Islet precursor cell (in vitro differentiated cells): ENCODE measurements at regions not wholly inside any gene's neighbourhood (a gene's known extent, or its start where the extent isn't known, plus 50 kb on each side); places are given as distances from the start of the nearest gene placed in this dataset.
"Not testable (repeated sequence)": the region's sequence is repeated elsewhere in the genome, so short reads cannot be mapped to it uniquely, and the experiment has no call there.

ENCODE experiments used
- DNase-seq: peaks from one replicate; pipeline ENCODE4 v3.0.0-alpha.2; 2018

DNA sequence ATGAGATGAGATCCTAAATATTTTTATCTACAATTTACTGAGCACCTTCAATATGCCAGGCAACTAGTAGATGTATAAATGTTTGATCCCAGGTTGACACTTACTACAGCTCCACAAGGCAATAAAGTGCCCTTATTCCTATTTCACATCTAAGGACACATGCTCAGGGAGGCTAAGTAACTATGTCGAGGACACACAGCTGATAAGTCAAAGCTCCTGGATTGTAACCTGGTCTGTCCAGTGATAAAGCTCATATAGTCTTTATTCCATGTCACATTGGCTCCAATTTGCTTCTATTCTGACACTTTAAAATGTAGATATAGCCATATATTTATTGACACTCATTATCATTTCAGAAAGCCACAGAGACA lies 93.8 kb upstream of the BMAL1 start:
- DNase-seq = no peak

DNA sequence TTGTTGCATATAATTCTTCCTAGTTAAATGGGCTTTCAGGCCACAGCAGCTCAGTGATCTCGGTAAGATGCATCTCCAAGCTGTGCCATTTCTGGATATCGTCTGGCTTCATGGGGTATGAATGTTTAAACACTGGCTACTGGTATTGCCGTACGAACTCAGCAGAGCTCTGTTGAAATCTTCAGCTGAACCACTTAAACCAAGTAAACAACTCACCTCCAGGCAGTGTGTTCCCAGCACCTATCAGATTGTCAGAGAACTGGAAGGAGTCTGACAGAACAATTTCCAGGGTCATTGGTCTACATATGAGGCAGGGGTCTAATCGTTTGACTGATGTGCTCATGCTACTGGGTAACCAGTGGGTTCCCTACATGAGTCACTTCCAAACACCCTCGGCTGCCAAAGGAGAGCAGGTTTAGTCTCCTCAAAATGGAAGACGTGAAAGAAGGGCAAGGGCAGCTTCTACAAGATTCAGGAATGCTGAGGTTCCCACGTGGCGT lies 93.2 kb upstream of the BMAL1 start:
- DNase-seq = no peak

DNA sequence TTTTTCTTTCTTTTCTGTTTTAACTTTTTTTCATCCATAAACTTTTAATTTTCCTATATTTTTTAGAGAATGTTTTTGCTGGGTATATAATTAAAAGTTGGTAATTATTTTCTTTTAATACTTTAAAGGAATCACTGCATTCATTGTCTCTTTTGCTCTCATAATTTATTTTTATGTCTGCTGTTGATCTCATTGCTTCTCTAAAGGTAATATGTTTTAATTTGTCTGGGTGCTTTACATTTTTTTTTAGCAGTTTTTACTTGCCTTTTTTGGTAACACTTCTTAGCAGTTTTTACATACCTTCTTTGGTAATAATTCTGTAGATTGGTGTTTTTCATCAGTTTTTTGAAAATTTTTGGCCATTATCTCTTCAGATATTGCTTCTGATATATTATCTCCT lies 89.4 kb upstream of the BMAL1 start:
- no peak for DNase-seq

DNA sequence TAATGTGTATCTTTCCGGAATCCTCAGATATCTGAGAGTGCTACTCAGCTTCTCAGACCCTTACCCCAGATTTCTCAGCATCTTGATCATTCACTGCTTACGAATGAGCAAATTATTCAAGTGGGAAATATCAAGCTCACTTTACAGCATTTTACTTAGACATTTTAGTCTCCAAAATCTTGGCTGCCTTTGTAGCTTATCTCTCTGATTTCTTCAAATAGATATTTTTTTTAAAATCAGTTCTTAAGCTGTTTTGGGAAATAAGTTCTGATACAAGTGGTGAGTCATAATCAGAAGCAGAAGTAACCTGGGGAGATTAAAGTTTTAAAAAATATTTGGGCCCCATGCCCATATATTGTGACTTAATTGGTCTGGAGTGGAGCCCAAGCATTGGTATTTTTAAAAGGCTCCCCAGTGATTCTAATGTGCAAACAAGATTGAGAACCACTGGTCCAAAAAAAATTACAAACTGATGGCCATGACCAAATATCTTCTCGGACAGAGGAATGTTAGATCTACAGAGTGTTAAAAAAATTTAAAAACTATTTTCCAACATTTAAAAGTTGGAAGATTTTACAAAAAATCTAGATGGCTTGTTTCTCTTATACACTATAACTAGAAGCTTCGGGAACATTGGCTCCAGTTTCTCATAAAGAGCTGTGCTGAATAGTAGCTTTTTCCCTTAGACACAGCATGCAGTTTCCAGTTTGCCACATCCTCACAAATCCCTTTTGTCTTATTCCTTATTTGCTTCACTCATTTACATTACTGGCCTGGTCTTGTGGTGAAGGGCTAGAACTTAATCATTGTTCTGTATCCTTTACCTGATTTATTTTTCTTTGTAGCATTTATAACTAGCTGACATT lies 87.8 kb upstream of the BMAL1 start:
- DNase-seq = no peak

DNA sequence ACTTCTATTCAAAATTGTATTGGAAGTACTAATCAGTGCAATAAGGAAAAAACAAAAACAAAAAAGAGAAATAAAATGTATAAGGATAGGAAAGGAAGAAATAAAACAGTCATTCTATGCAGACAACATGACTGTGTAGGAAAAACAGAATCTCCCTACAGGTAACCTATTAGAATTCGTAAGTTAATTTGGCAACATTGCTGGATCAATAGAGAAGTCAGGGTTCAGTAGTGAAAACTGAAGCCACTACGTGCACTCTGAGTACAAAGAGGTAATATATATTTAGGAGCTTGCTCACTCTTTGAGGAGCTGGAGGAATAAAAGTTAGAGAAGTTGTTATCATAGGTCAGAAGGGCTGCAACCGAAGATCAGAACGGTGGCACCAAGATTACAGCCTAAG lies 84.0 kb upstream of the BMAL1 start:
- no peak for DNase-seq

DNA sequence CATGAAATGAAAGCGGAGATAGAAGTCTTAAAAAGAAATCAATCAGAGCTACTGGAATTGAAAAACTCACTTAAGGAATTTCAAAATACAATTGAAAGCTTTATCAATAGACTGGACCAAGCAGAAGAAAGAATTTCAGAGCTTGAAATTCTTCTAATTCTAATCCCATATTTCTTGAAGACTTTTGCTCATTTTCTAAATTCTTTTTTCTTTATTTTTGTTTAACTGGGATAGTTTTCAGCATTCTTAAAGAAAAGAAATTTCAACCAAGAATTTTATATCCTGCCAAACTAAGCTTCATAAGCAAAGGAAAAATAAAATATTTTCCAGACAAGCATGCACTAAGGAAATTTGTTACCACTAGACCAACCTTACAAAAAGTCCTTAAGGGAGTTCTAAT lies 80.2 kb upstream of the BMAL1 start:
- not testable (repeated sequence) for DNase-seq

DNA sequence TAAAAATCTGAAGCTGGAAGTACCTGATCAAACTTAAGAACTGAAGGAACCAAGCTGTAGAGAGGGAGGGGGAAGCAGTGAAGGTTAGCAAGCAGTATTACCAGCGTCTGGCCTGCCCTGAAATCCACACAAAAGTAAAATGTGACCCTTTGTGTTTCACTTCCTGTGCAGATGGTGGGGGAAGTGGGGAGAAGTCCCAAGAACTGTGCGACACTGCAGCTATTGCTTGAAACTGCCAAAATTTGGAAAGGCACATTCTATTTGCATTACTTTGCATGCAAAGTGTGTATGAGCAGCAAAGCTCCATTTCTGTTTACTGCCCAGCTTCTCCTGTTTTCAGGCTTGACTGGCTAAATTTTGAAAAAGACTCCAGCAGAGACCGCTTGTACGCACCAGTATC lies 72.1 kb upstream of the BMAL1 start:
- DNase-seq = no peak

DNA sequence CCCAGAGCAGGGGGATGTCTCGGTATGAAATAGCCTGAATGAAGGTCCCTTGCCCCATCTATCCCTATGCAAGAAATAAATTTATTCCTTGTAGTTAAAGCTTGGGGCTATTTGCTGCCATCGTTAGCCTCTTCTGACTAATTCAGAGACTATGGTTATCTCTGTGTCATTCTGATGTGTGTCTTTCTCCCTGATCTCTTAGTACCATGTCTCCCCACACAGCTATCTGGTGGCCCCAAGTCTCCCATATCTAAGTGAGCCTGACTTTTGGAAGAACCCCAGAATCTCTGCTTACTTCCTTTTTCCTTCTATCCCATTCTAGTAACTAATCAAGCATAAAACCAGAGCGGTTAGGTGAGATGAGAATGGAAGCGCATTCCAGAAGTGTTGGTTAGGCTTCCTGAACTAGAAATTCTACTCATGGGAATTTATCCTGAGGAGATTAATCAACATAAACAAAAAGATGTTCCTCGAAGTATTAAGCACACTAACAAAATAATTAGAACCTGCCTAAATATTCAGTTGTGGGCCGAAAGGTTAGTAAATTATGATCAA lies 71.4 kb upstream of the BMAL1 start:
- DNase-seq = no peak

DNA sequence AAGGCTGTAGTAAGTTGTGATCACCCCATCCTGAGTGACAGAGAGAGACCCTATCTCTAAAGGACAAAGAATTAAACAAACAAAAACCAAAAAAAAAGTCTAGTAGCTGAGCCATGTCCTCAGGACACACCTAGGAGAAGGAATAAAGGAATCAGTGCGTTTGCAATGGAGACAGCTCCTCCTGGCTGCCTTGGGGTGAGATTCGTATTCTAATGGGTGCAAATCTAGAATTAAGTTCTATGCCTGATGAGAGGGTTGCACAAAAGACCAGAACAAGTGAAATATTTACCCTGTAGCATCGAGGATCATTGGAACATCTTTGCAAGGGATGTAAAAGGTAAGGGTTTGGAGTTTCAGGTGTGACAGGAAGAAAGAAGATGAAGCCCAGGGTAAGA lies 70.3 kb upstream of the BMAL1 start:
- DNase-seq = no peak

DNA sequence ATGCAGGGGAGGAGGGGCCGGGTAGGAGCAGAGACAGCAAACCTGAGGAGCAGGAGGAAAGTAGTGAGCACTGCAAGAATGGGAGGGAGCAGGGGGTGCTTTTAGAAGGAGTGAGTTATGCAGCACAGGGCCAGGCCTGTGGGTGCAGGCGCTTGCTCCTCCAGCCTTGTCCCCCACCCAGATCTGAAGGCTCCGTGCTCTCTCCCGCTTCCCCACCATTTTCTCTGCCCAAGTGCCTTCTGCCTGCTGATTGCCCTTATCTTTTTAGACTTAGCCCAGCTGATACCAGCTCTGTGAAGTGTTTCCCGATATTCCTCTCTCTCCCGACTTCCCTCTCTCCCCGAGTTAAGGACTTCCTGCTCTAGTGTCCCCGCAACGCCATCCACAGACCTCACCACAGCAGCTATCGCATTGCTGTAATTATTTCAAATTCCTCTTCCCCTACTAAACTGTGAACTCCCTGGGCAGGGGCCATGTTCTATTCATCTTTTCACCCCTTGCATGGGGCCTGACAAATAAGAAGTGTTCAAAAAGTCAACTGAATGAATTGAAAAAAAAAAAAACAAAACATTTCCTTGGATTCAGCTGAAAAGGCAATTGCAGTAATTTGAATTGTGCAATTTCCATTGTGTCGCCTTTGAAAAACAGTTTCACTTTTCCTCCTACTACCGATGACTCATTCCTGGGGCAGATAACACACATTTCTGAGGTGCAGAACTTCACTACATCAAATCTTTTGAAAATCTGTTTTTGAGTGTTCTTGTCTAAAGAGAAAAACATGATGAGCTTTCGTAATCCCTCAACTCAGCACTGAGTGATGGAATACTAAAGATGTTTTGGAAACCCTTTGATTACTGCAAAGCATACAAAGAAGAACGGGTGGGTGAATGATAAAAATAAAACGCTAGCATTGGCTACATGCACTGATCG lies 69.7 kb upstream of the BMAL1 start:
- DNase-seq = peak; percentile 65

DNA sequence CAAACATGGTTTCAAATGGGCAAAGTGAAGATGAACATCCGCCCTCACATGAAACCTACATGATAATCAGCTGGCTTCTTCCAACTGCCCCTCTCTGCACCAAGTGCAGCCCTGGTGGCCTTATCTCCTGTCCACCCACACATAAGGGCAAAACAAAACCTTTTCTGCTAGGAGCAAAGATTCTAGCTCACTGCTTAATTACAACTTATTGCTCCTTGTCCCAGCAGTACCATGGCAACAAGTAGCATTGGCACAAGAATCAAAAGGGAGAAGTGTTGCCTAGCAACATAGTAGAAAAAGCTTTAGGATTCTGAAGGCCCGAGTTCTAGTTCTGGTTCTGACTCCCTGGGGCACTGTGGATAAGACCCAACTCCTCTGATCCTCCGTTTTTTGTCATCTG lies 68.7 kb upstream of the BMAL1 start:
- no peak for DNase-seq

DNA sequence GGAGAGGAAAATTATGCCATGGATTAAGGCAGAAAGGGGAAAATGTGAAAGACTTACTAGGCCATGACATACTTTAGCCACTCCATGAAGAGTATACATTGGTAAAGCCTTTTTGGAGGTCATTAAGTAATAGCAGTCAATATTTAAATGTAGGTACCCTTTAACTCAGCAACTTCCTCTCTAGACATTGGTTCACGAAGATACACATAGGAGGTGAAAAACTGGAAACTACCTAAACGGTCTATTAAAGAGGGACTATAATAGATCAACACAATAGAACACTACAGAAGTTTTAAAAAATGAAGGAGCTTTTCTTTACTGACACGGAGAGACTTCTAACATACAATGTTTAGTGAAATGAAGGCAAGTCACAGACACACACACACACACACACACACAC lies 68.2 kb upstream of the BMAL1 start:
- no peak for DNase-seq

DNA sequence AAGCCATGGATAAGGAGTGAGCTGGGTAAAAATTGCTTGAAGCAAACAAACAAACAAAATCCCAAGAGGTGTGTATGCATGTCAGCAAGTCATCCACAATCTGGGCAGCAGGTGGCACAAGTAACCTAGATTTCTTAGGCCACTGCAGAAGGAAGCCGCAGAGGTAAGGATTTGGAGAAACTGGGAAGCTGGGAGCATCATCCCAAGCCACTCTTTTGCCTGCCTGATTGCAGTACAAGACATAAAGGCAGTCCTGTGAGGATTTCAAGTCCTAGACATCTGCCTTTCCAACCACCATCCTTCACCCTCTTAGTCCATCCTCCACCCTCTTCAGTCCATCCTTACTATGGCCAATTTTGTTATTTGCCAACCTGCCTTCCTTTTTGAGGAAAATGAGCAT lies 67.2 kb upstream of the BMAL1 start:
- DNase-seq = peak; percentile 90

DNA sequence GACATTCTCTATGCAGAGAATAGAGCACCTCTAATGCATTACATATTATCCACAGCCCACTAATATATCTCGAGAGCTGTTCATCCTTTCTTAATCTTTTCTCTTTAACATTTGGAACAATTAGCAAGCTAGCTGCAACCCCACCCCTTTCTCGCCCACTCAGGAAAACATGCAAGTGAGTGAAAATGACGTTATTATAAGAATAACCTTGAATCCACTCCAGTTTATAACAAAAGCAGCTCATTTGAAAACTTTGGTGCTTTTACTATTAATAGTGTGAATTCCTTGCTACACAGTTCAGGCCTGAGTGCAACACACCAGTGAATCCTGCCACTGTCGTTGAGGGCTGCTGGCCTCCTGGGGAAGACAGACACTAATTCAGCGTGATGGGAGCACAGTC lies 63.3 kb upstream of the BMAL1 start:
- no peak for DNase-seq

DNA sequence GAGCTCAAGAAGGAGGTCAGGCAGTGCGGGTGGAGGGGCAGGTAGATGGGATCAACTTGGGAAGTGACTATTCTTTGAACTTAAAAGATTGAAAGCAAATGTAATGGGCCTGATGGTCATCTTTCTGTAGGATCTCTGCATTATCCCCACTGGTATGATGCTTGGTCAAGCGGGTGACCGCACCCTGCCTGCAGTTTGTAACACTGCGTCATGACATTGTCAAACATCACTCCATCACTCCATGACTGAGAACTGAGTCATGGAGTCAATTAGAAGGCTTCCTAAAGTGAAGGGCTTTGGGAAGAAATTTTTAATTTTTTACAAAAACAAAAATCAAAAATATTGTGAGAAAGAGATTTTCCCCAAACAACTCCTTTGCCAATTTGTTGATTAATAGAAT lies 62.4 kb upstream of the BMAL1 start:
- DNase-seq = no peak

DNA sequence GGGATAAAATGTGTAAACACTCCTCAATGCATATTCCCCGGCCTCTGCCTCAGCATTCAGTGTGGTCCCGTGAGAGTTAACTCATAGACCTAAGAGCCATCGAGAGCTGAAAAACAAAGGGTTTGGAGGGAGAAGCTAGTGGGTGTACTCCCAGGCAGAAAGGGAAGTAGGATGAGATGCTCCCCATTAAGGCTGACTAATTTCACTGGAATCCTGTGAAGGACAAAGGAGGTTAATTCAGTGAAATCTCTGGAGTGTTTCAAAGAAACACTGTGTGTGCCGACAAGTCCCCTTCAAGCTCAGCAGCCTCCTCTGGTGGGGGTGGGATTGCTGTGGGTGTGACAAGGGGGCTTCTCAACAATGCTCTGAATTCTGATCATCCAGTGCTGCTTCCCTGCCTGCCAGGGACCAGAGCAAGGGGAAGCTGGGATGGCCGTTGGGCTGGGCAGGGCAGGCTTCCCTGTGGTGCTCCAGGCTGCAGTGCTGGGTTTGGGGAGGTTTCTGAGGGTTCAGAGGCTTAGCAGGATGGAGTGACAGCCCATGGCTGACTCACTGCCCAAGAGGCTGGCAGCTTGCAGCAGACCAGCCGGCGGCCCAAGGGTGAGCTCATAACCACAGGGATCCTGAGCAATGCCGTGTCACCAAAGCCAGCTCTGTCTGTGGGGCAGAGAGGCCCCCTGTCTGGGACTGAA lies 61.4 kb upstream of the BMAL1 start:
- peak; percentile 99 for DNase-seq

DNA sequence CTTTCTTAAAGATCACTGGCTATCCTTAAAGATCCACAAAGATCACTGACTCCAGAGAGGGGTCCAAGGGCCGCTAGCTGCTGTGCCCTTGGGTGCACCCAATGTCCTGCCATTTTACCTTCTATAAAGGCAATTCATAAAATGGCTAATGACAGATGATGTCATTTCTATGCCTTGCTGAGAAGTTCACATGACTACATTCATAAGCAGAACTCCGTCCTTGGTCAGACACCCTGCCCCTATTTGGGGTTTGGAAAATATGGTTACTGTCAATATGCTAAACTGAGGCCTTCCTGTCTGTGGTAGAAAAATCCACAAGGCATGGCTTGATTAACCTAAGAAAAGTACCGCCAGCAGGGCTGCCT lies 60.9 kb upstream of the BMAL1 start:
- DNase-seq = no peak

DNA sequence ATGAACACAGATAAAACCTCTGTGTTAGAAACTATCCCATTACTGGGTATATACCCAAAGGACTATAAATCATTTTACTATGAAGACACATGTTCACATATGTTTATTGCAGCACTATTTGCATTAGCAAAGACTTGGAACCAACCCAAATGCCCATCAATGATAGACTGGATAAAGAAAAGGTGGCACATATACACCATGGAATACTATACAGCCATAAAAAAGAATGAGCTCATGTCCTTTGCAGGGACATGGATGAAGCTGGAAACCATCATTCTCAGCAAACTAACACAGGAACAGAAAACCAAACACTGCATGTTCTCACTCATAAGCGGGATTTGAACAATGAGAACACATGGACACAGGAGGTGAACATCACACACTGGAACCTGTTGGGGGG lies 58.9 kb upstream of the BMAL1 start:
- not testable (repeated sequence) for DNase-seq

DNA sequence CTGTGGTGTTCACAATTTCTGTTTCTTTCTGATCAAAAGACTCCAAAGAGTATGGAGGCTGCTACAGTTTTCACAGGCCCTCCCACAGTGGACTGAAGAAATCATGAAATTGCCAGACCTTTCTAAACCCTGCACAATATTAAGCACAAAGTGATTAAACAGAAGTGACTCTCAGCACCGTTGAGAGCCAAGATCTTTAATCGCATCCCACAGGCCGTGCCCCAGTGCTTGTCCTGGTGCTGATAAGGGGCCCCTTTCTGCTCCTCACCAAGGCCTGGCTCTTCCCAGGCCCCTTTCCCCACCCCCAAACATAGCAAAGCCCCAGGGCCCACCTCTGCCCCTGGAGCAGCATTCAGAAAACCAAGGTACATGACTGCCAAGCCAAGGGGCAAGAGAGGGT lies 57.4 kb upstream of the BMAL1 start:
- no peak for DNase-seq

DNA sequence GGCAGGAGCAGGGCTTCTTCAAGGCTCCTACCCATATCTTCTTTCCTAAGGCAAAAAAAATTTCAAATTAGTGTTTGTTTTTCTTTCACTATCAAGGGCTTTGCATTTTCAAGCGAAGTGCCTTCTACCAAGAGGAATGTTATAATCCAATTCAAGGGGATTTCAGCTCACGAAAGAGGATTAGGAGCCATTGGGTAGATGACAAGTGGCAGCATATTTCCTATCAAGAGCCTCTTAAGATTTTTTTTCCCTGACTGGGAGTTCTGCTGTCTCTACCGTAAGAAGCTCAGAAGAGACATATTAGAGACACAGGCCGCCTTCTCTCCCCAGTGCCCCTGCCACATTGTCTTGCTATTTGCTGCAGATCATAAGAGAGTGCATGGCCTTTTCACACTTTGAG lies 55.9 kb upstream of the BMAL1 start:
- DNase-seq = no peak

DNA sequence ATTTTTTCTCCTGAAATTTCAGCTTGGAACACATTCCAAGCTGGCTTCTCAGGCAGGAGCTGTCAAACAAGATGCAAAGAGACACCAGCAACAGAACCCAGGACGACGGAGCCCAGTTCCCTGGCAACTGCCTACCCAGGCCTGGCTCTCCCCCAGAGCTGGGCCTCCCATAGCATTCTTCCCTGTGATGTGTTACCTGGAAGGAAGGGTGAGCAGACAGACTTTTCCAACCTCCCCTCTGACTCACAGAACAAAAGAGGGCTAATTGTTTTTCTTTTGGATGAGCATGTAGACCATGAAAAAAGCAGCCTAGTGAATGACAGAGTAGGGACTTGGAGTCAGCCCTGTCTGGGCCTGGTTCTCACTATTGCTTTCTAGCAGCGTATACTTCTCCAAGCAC lies 55.3 kb upstream of the BMAL1 start:
- DNase-seq = peak; percentile 95

DNA sequence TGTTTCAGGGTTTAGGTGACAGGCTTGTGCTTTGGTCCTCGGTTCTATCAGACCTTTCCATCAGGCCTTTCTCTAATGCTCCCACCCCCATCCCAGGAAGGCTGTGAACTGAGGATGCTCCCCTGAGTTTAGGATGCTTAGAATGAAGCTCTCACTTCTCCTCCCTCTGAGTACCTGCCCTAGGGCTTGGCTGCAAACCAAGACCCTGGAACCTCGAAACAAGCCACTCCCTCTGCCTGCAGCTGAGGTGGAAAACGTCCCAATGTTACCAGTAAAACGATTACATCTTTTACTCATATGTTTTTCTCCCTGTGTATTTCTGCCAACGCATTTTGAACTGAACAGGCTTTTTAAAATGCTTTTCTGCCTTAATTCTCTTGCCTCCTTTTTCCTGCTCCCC lies 54.5 kb upstream of the BMAL1 start:
- DNase-seq = no peak

DNA sequence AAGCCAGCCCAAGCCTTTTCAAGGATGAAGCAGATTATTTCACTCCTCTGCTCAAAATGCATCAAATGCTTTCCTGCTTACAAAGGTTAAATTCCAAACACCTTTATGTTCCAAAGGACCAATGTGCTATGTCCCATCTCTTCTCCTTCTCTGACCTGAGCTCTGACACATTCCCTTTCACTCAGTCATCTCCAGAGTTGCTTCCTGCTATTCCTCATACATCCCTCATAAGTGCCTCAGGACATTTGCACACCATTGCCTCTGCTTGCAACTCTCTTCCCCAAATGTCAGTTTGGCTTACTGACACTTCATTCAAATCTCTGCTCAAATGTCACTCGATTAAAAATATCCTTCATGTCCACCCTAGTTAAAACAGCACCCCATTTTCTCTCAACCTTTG lies 53.3 kb upstream of the BMAL1 start:
- no peak for DNase-seq
